ENCODE measurements at regions not wholly inside any gene's neighbourhood (a gene's known extent, or its start where the extent isn't known, plus 50 kb on each side); places are given as distances from the start of the nearest gene placed in this dataset.

DNA sequence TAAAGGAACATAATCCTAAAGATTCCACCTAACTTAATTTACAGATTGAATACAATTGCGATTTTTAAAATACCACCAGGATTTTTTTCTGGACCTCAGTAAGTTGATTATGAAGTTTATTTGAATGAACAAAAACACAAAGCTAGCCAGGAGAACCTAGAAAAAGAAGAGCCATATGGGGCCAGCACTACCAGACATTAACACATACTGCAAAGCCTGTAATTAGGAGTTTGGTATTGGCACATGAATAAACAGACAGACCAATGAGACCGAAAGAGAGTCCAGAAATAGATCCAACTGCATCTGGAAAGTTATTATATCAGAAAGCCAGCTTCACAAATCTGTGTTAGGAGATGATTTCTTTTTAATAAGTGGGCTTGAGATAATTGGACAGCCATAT is 105.5 kb upstream of the CHST15 start:
- TF ChIP-seq POLR2A (IDR thresholded peaks at IDR 0.05; ENCODE audit: low read depth) (no peak), CTCF (IDR thresholded peaks at IDR 0.05) (no peak), POLR2AphosphoS5 (IDR thresholded peaks at IDR 0.05) (no peak)

Measured in esophagus muscularis mucosa (tissue), 3 donors.